NB4 (cell line): ENCODE measurements at regions not wholly inside any gene's neighbourhood (a gene's known extent, or its start where the extent isn't known, plus 50 kb on each side); places are given as distances from the start of the nearest gene placed in this dataset.

Experiments
- DNase-seq: peaks from one replicate; pipeline ENCODE4 v3.0.0; 2010; ENCODE audit warnings: low read depth
- H3K4me3 ChIP-seq: one replicate; pipeline ENCODE4 v1.5.1; 2011; ENCODE audit warnings: mild to moderate bottlenecking, low read depth, low read length, moderate library complexity
- CTCF ChIP-seq: IDR thresholded peaks from one replicate; pipeline ENCODE4 v1.5.1; 2012; ENCODE audit warnings: low read depth, low read length
- MAX ChIP-seq: IDR thresholded peaks from 2 replicates; pipeline ENCODE4 v1.6.1; 2011; ENCODE audit warnings: low read depth, low read length
- MYC ChIP-seq: IDR thresholded peaks from 2 replicates; pipeline ENCODE4 v1.6.1; 2011; ENCODE audit warnings: low read depth, low read length
- POLR2A ChIP-seq: IDR thresholded peaks from 2 replicates; pipeline ENCODE4 v1.6.1; 2011; ENCODE audit warnings: mild to moderate bottlenecking; ENCODE audit not compliant: insufficient read length; ENCODE audit errors: extremely low read depth

- no peak for DNase-seq
- H3K4me3 ChIP-seq: no peak overlapping the region
- TF ChIP-seq POLR2A (no peak), MAX (no peak), MYC (no peak), CTCF (no peak)
Observed at GRCh38 chr6:165845493-165845892, 182.5 kb upstream of the PDE10A start.

GRCh38 chr6:165844801-165845364, 181.8 kb upstream of the PDE10A start:
- no peak for DNase-seq
- no peak overlapping the region for H3K4me3 ChIP-seq
- TF ChIP-seq MYC: no peak
- no peak for TF ChIP-seq MAX
- TF ChIP-seq CTCF: no peak
- no peak for TF ChIP-seq POLR2A

- DNase-seq: no peak
- no peak for TF ChIP-seq POLR2A
- TF ChIP-seq MYC: no peak
- no peak for TF ChIP-seq CTCF
- TF ChIP-seq MAX: no peak
- H3K4me3 ChIP-seq: no peak overlapping the region
Observed at GRCh38 chr6:165844232-165844631, 181.2 kb upstream of the PDE10A start.

- DNase-seq: no peak
- TF ChIP-seq MYC (no peak), CTCF (no peak), MAX (no peak), POLR2A (no peak)
- no peak overlapping the region for H3K4me3 ChIP-seq
Observed at GRCh38 chr6:165843568-165844113, 180.6 kb upstream of the PDE10A start.

GRCh38 chr6:165843121-165843520, 180.1 kb upstream of the PDE10A start:
- H3K4me3 ChIP-seq: no peak overlapping the region
- TF ChIP-seq POLR2A (no peak), MYC (no peak), CTCF (no peak), MAX (no peak)
- DNase-seq: no peak
